Dedifferentiated amniotic fluid mesenchymal stem cell (primary cell): ENCODE measurements at regions not wholly inside any gene's neighbourhood (a gene's known extent, or its start where the extent isn't known, plus 50 kb on each side); places are given as distances from the start of the nearest gene placed in this dataset.
"Not testable (repeated sequence)": the region's sequence is repeated elsewhere in the genome, so short reads cannot be mapped to it uniquely, and the experiment has no call there.

Experiments used
- DNase-seq: peaks from one replicate; pipeline ENCODE4 v3.0.0-alpha.2; 2016; ENCODE audit errors: extremely low spot score

DNA sequence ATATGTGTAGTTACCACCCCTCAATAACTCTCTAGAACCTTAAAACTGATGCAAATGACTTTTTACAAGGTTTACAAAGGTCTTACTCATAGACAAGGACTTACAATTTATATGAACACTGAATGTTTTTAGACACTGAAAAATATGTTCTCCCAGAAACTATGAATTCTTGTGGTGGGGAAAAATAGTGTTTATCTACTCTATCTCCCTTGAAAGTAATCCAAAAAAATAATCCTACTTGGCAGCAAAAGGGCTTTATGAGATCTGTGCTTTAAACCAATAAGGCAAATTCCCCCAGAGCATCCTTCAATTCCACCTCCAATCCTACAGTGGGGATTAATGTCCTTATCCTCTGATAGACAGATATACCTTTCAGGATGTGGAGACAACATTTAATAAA is 1984.1 kb upstream of the RAG2 start:
- no peak for DNase-seq

DNA sequence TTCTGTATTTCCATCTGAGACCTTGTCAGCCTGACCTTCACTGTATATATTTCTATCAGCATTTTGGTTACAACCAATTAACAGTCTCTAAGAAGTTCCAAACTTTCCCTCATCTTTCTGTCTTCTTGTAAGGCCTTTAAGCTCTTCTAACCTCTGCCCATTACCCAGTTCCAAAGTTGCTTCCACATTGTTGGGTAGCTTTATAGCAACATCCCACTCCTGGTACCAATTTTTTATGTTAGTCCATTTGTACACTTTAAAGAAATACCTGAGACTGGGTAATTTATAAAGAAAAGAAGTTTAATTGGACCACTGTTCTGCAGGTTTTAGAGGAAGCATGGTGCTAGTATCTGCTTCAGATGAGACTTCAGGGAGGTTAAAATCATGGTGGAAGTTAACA is 1979.7 kb upstream of the RAG2 start:
- no peak for DNase-seq

DNA sequence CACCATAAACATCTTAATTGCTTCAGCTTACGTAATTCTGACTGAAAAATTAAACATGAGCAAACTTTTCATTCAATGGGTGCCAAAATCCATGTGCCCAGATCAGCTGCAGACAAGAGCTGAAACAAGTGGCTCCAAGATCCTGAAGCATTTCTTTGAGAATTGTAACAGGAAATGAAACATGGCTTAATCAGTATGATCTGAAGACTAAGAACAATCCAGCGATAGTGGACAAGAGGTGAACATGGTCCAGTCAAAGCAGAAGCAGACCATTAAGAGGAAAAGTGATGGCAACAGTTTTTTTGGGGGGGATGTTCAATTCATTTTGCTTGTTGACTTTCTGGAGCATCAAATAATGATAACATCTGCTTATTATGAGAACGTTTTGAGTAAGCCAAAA is 1964.5 kb upstream of the RAG2 start:
- no peak for DNase-seq

DNA sequence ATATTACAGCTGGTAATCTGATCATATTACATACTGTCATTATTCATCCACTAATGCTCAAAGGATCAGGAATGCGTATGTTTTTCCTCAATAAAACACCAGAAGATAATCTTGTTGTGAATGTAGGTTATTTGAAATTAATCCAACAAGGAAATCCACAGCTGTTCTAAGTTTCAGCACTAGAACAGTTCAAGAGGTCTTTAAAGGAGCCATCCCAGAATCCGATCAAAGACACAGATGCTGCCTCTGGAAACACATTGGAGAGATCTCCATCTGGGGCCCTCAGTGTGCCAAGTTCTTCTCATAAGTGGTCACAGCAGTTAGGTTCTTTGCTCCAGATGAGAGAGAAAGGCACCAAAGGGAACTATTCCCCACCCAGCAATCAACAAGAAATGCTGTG is 1955.1 kb upstream of the RAG2 start:
- DNase-seq: no peak

DNA sequence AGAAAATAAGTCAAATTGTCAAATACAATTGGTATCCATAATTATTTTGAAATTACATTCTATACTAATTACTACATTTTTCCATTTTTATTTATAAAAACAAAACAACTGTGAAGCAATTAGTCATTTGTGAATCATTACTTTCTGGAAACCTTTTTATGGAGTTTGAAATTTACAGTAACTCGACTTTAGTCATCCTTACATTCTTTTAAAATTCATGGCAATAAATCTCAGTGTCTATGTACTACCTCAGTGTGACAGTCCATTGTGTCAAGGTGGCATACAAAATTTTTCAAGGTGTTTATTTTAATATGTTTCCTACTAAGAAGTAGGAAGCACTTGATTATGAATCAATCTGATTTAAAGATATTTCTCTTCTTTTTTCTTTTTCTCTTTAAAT is 1949.4 kb upstream of the RAG2 start:
- no peak for DNase-seq

DNA sequence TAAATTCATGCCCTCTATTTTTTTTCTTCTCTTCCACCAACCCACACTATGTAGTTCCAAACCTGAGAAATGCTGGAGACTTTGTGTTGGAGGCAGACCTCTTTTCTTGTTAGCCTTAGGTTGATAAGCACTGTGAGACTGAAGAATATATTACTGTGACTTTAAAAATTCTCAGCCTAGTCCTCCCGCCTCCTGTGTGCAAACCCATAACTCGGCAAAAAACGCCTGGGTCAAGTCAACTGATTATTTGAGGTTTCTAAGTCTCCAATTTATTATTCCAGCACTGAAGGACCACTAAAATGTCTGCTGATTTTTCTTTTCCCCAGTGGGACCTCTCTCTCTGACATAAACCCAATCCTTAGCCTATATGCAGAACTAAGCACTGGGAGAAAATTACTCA is 1946.0 kb upstream of the RAG2 start:
- DNase-seq: no peak

DNA sequence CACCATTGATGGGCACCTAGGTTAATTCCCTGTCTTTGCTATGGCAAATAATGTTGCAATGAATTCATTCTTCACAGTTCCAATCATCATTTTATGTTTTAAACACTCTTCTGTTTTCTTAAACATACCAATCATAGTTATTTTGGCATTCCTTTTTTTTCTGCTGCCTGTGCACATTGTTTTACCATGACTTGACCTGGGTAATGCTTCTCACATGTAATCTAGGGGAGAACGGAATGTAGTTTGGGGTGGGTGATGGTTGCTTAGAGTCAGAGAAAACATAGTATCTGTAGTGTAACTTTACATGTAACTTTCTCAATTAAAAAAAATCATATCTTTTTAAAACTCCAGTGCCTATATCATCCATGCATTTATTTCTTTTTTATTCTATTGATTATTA is 1945.3 kb upstream of the RAG2 start:
- peak; percentile 19 for DNase-seq

DNA sequence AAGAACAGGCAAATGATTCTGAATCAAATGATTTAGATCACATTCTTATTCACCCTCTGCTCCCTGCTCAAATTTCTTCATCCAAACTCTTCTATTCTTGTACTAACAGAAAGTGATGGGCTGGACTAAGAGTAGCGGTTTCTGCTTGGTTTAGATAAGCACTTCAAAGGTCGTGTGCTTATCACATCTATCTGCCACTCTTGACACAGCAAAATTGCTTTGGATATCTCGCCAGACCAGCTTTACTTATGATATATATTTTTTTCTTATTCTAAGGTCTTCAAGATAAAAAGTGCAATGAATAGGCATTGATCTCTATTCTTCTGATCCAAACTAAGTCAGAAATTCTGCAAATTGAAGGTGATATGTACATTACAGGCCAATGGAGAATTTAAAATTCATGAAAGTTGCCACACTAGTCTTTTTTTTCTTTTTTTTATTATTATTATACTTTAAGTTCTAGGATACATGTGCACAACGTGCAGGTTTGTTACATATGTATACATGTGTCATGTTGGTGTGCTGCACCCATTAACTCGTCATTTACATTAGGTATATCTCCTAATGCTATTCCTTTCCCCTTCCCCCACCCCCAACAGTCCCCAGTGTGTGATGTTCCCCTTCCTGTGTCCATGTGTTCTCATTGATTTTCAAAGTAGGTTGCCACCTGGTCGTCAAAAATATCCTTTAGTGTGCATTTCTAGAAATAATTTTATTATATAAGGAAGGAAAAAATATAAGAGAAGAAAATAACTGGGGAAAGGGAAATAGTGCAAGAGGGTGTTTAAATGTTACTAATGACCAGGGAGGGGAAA is 1941.0 kb upstream of the RAG2 start:
- no peak for DNase-seq

DNA sequence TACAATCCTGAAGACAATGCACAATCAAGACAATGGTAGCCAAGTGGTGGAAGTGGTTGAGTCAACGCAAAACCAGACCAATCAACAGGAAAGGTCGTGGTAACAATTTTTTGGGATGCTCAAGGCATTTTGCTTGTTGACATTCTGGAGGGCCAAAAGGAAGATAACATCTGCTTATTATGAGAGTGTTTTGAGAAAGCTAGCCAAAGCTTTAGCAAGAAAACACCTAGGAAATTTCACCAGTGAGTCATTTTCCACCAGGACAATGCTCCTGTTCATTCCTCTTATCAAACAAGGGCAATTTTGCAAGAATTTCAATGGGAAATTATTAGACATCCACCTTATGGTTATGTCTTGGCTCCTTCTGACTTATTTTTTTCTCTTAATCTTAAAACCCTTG is 1932.2 kb upstream of the RAG2 start:
- DNase-seq: no peak

DNA sequence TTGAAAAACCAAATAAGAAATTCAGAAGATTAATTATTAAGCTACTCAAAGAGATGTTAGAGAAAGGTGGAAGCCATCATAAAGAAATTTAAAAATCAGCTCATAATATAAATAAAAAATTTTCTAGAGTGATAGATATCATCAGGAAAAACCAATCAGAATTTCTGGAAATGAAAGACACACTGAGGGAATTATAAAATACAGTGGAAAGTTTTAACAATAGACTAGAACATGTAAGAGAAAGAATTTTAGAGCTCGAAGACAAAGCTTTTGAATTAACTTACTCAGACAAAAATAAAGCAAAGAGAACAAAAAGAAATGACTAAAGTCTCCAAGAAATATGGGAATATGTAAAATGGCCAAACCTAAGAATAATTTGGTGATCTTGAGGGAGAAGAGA is 1926.9 kb upstream of the RAG2 start:
- no peak for DNase-seq

DNA sequence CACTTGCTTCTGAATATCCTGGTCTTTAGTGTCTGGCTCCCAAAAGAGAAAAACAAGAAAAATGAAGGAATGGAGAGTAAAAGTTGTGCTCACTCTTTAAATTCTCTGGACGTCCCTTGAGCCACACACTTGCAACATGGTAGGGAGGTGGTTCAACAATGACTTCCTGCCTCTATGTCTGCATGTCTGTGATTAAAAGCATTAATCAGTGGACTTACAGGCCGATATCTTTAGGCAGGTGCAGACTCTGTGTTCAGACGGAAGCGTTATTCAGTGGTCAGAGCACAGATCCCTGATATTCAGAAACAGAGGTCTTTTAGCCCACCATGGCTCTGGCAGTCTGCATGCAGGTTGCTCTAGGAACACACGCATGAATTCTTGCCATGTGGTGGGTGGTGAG is 1920.0 kb upstream of the RAG2 start:
- DNase-seq: no peak

DNA sequence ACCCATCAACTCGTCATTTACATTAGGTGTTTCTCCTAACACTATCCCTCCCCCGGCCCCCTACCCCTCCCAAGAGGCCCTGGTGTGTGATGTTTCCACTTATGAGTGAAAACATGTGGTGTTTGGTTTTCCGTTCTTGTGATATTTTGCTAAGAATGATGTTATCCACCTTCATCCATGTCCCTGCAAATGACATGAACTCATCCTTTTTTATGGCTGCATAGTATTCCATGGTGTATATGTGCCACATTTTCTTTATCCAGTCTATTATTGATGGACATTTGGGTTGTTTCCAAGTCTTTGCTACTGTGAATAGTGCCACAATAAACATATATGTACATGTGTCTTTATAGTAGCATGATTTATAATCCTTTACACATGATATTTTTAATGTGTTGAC is 1914.8 kb upstream of the RAG2 start:
- DNase-seq: not testable (repeated sequence)

DNA sequence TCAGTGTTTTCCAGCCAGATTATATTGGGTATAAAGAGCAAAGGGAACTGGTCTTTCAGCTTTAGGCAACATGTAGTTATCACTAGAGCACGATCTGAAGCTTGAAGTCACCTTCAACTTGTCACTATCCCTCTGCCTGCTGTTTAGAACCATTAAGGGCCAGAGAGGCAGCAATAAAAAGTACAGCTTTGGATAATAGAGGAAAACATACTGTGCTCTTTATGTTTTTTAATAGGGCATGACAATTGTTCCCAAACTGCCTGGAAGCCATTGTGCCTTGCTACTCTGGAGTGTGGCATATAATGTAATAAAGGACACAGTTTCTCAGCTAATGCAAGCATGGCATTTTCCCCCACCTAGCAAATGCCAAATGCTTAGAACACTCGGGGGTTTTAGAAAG is 1912.0 kb upstream of the RAG2 start:
- no peak for DNase-seq

DNA sequence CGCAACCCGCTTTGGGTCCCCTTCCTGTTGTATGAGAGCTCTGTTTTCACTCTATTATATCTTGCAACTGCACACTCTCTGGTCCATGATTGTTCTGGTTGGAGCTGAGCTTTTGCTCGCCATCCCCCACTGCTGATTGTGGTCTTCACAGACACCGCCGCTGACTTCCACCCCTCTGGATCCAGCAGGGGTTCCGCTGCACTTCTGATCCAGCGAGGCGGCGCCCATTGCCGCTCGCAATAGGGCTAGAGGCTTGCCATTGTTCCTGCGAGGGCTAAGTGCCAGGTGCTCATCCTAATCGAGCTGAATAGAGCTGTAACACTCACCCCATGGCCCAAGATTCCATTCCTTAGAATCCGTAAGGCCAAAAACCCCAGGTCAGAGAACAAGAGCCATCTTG is 1905.8 kb upstream of the RAG2 start:
- no peak for DNase-seq

DNA sequence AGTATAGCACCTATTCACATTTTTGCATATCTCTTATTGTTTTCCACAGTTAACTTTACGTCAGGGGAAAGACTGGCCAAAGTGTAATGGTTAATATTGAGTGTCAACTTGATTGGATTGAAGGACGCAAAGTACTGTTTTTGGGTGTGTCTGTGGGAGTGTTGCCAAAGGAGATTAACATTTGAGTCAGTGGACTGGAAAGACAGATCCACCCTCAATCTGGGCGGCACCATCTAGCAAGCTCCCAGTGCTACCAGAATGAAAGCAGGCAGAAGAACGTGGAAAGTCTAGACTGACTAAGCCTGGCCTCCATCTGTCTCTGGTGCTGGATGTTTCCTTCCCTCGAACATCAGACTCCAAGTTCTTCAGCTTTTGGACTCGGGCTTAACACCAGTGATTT is 1900.7 kb upstream of the RAG2 start:
- DNase-seq: no peak

DNA sequence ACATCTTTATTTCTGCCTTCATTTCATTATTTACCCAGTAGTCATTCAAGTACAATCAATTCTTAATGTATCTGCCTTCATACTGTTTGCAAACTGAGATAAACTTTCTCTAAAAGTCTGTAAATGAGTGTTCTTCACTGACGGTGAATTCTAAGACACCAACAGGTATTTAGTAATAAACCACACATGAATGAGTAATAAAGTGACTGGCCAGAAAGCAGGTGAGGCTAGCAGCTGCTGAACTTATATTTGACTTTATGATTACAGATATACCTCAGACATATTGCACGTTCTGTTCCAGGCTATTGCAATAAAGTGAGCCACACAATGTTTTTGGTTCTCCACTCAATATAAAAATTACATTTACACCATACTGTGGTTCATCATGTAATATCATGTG is 1894.0 kb upstream of the RAG2 start:
- DNase-seq: no peak

DNA sequence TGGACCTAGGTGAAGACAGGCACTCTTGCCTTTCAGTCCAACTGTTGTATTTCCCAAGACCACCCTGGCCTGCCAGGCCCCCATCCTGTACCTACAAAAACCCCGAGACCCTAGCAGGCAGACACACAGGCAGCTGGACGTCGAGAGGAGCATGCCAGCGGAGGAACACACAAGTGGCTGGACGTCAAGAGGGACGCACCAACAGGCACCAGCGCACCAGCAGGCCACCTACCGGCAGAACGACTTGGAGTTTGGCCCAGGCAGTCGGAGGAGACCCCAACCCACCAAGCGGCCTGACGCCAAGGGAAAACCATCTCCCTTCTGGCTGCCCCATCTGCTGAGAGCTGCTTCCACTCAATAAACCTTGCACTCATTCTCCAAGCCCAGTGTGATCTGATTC is 1883.4 kb upstream of the RAG2 start:
- DNase-seq: no peak

DNA sequence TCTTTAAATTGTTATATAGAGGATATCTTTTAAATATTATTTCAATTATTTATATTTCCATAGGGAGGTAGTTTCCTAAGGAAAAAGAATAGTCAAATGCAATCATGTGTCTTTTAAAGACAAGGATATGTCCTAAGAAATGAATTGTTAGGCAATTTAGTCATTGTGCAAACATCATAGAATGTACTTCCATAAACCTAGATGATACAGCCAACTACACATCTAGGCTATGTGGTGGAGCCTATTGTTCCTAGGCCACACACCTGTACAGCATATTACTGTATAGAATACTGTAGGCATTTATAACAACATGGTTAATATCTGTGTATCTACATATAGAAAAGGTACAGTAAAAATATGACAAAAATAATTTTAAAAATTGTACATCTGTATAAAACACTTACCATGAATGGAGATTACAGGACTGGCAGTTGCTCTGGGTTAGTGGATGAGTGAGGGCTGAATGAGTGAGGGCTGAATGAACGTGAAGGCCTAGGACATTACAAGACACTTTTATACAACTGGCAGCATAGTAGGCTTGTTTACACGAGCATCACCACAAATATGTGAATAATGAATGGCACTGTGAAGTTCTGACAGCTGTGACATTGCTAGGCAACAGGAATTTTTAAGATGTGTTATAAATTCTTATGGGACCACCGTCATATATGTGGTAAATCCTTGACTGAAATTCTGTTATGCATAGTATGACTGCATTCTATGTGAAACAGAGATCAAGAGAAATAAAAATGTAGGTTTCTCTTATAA is 1879.0 kb upstream of the RAG2 start:
- no peak for DNase-seq

DNA sequence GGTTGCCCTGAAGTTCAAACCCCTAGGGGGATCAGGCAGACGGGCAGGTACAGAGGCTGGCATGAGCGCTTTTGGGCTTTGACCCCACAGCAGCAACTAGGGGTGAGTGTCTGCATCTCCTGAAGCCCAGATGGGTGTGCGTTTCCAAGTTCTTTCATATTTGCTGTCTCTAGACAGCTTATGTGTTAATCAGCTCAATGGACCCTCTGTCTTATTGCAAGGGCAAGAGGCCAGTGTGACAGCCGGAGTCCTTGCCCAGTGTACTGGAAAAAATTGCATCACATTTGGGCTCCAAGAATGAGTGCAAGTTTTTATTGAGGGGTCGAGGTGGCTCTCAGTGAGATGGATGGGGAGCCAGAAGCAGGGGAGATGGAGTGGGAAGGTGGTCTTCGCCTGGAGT is 1863.7 kb upstream of the RAG2 start:
- DNase-seq: no peak

DNA sequence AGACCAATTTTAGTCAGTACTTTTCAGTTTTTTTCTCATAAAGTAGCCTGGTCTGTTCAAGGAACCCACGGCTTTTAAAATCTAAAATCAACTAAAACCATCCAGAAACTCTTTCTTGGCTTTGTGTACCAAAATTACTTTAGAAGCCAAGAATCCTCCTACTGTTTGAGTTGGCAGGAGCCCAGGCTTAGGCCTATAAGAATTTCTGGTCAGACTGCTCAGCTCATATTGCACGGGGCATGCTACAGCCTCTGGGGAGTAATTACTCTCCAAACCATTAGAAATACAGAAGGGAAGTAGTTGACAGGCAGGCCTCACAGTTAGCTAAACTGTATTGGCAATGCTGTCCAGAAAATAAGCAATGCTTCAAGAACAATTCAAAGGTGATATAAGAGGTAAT is 1862.9 kb upstream of the RAG2 start:
- peak; percentile 71 for DNase-seq

DNA sequence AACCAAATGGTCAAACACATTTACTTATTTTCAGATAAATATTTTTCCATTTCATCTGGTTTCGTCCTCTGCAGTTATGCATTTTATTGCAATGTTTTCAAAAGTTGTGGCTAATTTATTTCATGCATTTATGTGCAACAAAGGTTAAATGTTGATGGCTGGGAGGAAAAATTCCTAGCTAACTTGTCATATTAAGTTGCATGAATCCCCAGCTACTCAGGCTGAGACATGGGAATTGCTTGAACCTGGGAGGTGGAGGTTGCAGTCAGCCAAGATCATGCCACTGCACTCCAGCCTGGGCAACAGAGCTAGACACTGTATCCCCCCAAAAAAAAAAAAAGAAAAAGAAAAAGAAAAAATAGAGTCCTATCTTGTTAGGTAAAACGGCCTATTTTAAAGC is 1862.4 kb upstream of the RAG2 start:
- peak; percentile 34 for DNase-seq

DNA sequence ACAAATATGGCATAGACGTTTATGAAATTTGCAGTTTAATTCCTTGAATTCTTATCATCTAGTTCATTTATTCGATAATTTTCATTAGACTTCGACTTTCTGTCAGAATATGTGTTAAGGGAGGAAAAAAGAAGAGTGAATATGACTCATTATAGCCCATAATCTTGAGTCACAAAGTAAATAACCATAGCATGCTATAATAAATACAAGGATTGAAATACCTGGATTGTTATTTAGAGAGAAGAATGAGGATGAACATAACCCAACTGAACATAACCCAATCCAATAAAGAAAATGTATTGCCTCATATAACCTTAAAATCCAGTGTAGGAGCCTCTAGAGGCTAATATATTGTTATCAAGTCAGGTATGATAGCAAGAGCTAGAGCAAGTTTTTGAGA is 1858.3 kb upstream of the RAG2 start:
- no peak for DNase-seq

DNA sequence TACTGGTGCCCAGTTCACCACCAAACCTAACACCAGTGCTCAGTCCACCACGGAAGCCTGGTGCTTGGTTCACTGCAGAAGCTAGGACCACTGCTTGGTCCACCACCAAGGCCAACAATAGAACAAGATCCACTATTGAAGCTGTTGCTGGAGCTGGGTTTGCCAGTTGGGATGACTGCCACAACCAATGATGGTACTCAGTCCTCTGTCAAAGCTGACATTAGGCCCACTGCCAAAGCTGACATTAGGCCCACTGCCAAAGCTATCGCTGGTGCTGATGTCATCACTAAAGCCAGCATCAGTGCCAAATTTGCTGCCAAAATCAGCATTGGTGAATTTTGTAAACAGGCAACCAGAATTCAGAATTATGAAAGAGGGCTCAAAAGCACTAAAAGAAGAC is 1850.2 kb upstream of the RAG2 start:
- DNase-seq: no peak

DNA sequence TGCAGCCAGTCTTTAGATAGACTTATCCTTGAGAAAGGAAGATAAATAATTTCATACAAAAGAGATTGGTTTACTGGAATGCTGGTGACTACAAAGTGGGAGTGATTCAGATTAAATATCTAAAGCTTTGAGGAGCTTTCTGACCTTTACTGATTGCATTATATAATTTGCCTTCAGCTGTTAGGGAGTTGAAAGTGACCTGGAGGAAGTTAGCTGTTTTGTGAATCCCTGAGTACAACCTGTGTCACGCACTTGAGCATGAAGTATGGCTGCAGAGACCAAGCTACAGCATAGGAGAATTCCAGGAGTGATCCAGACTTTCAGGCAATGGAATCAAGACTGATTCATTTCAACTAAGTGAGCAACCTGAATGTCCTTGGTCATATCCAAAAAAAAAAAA is 1848.3 kb upstream of the RAG2 start:
- DNase-seq: no peak
